Astrocyte of the spinal cord (primary cell): ENCODE measurements at regions not wholly inside any gene's neighbourhood (a gene's known extent, or its start where the extent isn't known, plus 50 kb on each side); places are given as distances from the start of the nearest gene placed in this dataset.
"Not testable (repeated sequence)": the region's sequence is repeated elsewhere in the genome, so short reads cannot be mapped to it uniquely, and the experiment has no call there.

Experiments used
- DNase-seq: peaks from one replicate; pipeline ENCODE4 v3.0.0; 2011; ENCODE audit warnings: low read depth, low spot score
- H3K4me3 ChIP-seq: 2 replicates; pipeline ENCODE4 v1.5.1; 2011; ENCODE audit warnings: low read depth, mild to moderate bottlenecking, low read length, moderate library complexity
- CTCF ChIP-seq: IDR thresholded peaks from 2 replicates; pipeline ENCODE4 v1.5.1; 2012; ENCODE audit warnings: low read depth, mild to moderate bottlenecking, low read length, inconsistent platforms
- in situ Hi-C: cut with HindIII; loops from 2 replicates; pipeline ENCODE4 v1.10.0; 2017; ENCODE audit warnings: low sequenced_read_pairs

GRCh38 chr10:37733822-37734221, 123.6 kb downstream of the ZNF248 start:
- no peak for DNase-seq
- in situ Hi-C loops: no loop called here
- H3K4me3 ChIP-seq: no peak overlapping the region
- no peak for TF ChIP-seq CTCF

- no peak for DNase-seq
- H3K4me3 ChIP-seq: no peak overlapping the region
- in situ Hi-C loops: no loop called here
- TF ChIP-seq CTCF: no peak
These were observed 124.7 kb downstream of the ZNF248 start for GRCh38 chr10:37732685-37733084.

- TF ChIP-seq CTCF: no peak
- DNase-seq: no peak
- in situ Hi-C loops: no loop called here
- H3K4me3 ChIP-seq: no peak overlapping the region
These were observed 128.6 kb downstream of the ZNF248 start for GRCh38 chr10:37728830-37729229.

- in situ Hi-C loops: no loop called here
- H3K4me3 ChIP-seq: no peak overlapping the region
- no peak for DNase-seq
- no peak for TF ChIP-seq CTCF
These were observed 129.7 kb downstream of the ZNF248 start for GRCh38 chr10:37727491-37728352.

- no peak for DNase-seq
- no peak overlapping the region for H3K4me3 ChIP-seq
- in situ Hi-C loops: no loop called here
- no peak for TF ChIP-seq CTCF
These were observed 136.3 kb downstream of the ZNF248 start for GRCh38 chr10:37721100-37721499.

GRCh38 chr10:37718060-37718459, 139.3 kb downstream of the ZNF248 start:
- DNase-seq, H3K4me3 ChIP-seq, in situ Hi-C loops: not testable (repeated sequence)

- H3K4me3 ChIP-seq: no peak overlapping the region
- in situ Hi-C loops: no loop called here
- no peak for TF ChIP-seq CTCF
- DNase-seq: no peak
These were observed 143.8 kb downstream of the ZNF248 start for GRCh38 chr10:37713642-37714041.
